GM19463 (cell line): ENCODE measurements at regions not wholly inside any gene's neighbourhood (a gene's known extent, or its start where the extent isn't known, plus 50 kb on each side); places are given as distances from the start of the nearest gene placed in this dataset.
A peak's percentile ranks its signal among the peaks of the same experiment; 100 is the strongest.
"Not testable (repeated sequence)": the region's sequence is repeated elsewhere in the genome, so short reads cannot be mapped to it uniquely, and the experiment has no call there.

Source experiments
- ATAC-seq: cut with Tn5 transposase; IDR thresholded peaks from one replicate; pipeline ENCODE4 v1.9.1; 2021; ENCODE audit warnings: mild to moderate bottlenecking, moderate library complexity; ENCODE audit not compliant: unreplicated experiment

- no peak for ATAC-seq
These were observed 125.9 kb upstream of the SLC7A14 start for GRCh38 chr3:170711786-170712185.

DNA sequence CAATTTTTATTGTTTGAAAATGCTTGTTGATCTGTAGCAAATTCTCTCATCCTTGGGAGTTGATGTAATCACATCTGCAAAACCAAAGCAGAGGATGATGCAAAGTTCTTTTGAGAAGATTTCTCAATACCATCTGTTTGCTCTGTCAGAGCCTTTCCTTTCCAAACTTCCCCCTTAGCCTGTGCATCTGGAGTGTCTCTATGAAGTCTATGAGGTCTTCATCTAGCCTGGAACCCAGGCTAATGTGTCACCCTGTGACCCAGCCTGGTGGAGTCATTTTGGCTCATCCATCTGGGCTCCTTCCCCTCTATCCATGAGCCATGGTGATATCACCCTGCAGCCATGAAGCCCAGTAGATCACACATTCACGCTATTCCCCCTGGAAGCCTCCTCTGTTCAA is 123.2 kb upstream of the SLC7A14 start:
- no peak for ATAC-seq

GRCh38 chr3:170707899-170708298 is 122.0 kb upstream of the SLC7A14 start:
- no peak for ATAC-seq

GRCh38 chr3:170705131-170705530 is 119.3 kb upstream of the SLC7A14 start:
- ATAC-seq: no peak

GRCh38 chr3:170703121-170703588 is 117.3 kb upstream of the SLC7A14 start:
- no peak for ATAC-seq

- no peak for ATAC-seq
These were observed 116.1 kb upstream of the SLC7A14 start for GRCh38 chr3:170701696-170702678.

- ATAC-seq: no peak
These were observed 114.2 kb upstream of the SLC7A14 start for GRCh38 chr3:170700054-170700404.

GRCh38 chr3:170699158-170700053 is 113.5 kb upstream of the SLC7A14 start:
- ATAC-seq: no peak

- ATAC-seq: no peak
These were observed 112.0 kb upstream of the SLC7A14 start for GRCh38 chr3:170697908-170698307.

GRCh38 chr3:170697131-170697530 is 111.3 kb upstream of the SLC7A14 start:
- no peak for ATAC-seq

DNA sequence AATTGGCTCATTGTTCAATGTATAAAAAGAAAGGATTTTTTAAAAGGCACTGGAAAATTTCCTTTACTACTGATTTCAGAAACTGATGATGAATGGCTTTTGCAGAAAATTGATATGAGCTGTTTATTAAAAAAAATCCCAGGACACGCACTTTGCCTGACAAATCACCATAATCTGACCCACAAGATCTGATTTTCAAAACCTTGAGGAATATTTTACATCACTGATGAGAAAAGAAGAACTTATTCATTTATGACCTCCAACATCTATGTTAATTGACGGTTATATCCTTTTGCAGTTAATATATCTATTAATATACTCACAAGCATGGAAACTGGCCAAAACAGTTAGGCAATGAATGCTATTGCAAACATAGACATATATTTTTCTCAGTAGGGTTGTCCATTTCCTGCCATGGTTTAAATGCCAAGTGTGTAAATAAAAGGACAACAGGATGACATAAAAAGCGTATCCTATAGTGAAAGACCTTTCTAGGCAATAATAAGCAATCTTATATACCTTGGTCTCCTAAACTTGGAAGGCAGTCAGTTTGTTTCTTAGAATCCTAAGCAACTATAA is 109.7 kb upstream of the SLC7A14 start:
- no peak for ATAC-seq

DNA sequence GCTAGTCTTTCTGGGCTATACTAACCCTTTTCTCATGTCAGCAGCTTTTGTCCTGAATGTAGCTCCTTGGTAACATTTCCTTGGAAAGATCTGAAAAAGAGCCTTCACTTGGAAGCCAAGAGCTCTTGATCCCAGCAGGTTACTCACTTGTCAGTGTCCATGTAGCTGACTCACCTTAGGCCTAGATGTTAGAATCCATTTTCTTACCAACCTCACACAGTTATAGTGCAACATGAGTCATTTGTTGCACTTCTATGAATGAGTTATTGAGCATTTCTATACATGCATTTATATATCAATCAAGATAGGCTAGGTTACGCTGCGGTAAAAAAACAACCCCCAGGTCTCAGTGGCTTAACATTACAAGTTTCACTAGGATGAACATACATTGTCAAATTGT is 106.8 kb upstream of the SLC7A14 start:
- ATAC-seq: no peak

- no peak for ATAC-seq
These were observed 104.7 kb upstream of the SLC7A14 start for GRCh38 chr3:170690661-170690981.

DNA sequence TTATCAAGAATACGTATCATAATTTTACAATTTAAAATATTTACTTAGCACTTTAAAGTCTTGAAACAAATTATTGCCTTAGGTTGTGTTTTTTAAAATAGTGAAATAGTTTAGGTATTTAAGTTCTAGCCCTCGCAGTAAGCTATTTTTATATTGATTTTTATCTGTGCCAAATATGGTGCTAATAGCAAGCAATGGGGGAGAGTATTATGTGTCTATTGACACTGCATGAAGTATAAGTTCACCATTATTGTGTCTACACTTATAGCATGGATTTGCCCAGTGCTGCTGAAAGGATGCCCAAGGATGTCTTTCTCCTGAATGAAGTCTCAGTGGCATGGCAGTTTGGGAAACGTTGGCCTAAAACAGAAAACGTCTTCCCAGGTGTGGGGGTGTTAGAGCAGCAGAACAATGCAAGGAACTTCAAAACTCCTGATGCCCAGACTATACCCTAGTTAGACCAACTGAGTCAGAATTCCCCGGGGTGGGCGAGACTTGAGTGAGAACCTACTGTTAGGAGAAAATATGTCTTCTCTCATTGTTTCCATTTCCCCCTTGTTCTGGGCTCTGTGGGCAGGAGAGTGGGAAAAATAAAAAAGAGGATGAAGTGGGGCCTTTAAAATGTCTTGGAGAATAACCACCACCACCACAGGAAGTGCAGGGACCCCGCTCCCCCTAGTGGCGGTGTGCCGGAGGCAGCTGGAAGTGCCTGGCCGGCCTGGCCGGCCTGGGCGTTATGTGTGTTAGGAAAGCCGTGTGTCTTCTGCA is 104.2 kb upstream of the SLC7A14 start:
- ATAC-seq: peak; percentile 70

DNA sequence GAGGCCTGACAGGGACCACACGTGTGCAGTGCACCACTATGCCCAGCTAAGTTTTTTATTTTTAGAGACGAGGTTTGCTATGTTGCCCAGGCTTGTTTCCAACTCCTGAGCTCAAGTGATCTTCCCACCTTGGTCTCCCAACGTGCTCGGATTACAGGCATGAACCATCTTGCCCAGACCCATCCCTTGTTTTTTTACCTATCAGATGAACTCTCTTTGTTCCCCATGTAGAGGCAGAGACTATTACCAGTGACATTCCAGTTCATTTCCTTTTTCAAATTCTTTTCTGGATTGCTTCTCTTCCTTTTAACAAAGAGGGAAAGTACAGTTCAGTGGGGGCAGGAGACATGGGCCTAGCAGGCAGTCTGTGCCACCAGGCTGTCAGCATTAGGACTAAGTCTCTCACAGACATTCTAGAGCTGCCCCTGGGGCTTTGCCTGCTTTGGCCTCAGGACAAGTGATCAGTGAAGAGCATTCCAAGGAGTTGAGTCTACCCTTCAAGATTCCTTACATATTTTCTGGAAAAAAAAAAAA is 103.5 kb upstream of the SLC7A14 start:
- ATAC-seq: no peak

DNA sequence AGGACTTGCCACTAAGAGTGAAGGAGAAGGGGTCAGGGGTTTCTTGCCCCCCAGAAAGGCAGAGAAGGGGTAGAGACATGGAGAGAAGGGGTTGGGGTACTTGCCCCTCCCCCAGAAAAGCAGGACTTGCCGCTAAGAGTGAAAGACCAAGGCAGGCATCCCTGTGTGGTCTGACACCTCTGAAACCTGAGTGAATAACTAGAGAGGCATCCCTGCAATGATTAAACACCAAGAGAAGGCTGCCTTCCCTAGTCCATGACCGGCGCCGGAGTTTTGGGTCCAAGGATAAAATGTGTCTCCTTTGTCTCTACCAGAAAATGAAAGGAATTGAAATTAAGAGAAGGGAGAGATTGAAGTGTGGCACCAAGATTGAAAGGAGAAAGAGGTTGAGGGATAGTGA is 102.3 kb upstream of the SLC7A14 start:
- not testable (repeated sequence) for ATAC-seq

GRCh38 chr3:170680593-170680992 is 94.7 kb upstream of the SLC7A14 start:
- no peak for ATAC-seq

DNA sequence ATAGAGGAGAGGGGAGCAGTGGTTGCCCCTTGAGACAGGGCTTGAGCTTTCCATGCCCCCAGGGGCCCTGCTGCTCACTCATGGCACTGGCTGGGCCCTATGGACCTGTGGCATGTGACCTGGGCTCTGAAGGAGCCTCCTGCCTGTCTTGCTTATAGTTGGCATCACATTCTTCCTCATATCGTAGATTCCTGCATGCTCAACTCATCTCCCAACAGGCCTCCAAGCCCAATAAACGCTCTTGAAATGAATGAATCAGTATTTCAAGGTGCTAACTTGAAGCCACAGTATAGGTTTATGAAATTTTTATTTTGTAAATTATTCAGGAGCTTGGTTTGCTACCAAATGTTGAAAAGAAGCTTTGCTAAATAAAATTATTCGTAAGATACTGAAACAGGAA is 93.3 kb upstream of the SLC7A14 start:
- no peak for ATAC-seq

DNA sequence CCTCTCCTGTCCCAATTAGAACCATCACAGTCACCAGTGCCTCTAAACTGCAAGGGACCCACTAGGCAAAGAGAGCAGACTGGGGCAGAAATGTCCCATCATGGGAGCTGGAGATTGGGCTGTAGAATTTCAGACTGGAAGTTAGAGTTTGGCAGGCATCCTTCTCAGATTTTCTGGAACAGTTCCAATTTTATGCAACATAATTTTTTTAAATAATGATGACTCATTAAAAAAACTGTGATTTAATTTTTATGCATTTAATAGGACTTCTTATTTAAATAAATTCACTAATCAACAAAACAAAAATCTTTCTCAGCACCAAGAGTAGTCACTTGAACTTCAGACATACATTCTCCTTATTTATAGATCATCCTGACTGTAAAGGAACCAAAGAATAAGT is 84.6 kb upstream of the SLC7A14 start:
- no peak for ATAC-seq

DNA sequence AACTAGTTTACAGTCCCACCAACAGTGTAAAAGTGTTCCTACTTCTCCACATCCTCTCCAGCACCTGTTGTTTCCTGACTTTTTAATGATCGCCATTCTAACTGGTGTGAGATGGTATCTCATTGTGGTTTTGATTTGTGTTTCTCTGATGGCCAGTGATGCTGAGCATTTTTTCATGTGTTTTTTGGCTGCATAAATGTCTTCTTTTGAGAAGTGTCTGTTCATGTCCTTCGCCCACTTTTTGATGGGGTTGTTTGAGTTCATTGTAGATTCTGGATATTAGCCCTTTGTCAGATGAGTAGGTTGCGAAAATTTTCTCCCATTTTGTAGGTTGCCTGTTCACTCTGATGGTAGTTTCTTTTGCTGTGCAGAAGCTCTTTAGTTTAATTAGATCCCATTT is 77.1 kb upstream of the SLC7A14 start:
- ATAC-seq: not testable (repeated sequence)
